GM19328 (cell line): ENCODE measurements at regions not wholly inside any gene's neighbourhood (a gene's known extent, or its start where the extent isn't known, plus 50 kb on each side); places are given as distances from the start of the nearest gene placed in this dataset.

Source experiments
- ATAC-seq: cut with Tn5 transposase; IDR thresholded peaks from one replicate; pipeline ENCODE4 v1.9.1; 2021; ENCODE audit warnings: mild to moderate bottlenecking, moderate library complexity; ENCODE audit not compliant: unreplicated experiment

DNA sequence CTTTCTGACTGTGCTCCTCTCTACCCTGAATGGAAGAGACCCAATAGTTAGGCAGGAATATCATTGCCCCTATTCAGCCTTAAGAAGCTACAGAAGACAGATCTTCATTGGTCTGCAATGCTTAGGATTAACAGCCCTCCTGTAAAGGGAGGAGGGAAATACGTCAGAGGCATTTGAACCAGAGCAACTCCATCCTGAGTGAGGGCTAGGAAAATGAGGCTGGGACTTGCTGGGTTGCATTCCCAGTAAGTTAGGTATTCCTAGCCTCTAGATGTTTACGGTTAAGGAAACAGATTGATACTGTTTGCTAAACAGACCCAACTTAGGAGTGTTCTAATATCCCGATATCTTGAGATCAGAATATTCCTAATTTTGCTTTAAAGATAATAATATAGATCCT is 63.5 kb downstream of the PCDH18 start:
- ATAC-seq: no peak

DNA sequence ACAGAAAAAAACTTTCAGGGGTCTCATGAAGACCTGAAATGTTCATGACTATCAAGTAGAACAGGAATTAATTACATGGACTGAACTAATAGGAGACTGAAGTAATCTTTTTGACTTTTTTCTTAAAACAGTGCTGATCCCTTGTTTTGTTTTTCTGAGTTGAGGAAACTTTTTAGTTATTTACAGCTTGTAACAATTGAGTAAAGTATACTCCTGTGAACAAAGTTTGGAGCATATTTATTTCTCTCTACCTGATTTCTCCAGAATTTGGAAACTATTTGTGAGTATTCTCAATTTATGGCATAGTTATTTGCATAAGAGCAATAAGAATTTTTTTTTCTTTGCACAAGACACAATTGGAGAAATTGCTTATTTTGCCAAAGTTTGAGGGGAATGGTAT is 64.8 kb downstream of the PCDH18 start:
- no peak for ATAC-seq

DNA sequence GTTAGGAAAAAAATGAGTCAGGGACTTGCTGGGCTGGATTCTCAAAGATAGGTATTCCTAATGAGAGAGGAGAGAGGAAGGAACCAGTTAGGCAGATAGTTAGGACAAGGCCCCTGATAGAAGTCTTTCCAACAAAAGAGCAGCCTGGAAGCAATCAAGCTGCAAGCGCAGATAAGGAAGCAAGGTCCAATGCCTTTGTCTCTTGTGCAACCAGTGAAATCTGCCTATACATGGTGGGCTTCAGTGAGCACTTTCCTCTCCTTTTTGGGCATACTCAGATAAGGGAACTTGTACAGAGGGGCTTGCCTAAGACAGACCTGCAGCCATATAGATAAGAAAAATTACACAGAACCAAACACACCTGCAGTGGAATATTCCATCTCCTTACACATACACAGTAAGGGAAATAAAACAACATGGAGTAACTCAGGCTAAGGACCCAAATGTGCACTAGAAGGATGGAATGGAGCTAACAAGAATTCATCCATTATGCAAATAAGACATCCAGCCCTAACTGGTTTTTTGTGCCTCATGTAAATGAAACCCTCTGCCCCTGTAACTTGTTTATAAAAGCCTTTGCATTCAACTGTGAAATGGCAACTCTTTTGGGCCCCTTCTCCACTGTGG is 68.8 kb downstream of the PCDH18 start:
- ATAC-seq: no peak

DNA sequence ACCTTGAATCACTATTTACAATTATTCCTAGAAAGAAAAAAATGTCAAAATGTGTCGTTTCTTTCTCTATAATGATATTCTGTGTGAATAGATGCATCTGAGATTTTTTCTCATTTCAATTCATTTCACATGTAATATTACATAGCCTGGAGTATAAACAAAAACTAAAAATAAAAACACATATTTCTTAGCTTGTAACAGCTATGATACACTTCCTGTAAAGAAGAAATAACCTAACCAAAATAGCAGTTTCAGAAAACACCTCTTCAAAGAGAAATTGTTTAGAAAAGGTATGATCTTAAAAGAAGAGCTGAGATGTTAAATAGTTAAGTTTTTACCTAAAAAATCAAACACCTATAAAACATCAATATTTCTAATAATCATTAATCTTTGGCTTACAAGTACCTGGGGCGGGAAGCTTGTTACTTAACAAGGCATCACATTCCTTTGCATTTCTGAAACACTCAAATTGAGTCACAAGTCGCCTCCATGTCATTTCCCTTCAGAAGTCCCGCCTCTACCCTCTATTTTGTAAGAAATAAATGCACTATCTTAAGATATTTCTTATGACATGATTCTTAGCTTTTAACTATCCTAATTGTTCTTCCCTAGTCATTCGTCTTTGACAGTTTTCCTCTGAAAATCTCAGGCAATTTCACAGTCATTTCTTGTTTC is 76.5 kb downstream of the PCDH18 start:
- no peak for ATAC-seq

DNA sequence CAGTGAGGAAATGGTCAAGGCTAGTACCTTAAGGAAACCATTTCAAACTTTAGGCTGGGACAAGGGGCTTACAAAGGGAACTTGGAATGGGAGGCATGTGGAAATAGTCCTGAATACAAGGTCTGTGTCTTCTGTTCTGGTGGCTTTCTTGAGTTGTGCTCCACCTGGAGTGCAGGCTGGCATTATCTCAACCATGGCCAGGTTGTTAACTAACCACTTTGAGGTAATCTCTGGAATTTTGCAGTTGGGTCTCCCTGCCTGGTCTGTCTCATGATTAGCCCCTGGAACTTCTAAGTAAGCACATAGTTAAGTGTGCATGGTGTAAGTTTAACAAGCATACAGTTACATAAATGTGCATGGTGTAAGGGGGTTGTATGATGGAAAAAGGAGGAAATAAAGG is 77.5 kb downstream of the PCDH18 start:
- no peak for ATAC-seq

DNA sequence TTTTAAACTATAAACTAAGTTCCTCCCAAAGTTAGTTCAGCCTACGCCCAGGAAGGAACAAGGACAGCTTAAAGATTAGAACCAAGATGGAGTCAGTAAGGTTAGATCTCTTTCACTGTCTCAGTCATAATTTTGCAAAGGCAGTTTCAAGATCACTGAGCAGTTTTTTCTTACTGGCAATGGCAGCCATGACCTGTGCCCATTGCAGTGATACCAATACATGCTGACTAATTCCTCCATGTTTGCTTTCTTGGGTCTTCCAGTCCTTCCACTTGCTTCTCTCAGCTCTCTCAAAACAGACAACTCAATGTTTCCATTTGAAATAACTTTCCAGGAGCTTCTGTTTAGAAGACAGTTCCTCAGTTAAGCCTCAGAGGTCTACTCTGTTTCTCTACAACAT is 79.5 kb downstream of the PCDH18 start:
- ATAC-seq: no peak

DNA sequence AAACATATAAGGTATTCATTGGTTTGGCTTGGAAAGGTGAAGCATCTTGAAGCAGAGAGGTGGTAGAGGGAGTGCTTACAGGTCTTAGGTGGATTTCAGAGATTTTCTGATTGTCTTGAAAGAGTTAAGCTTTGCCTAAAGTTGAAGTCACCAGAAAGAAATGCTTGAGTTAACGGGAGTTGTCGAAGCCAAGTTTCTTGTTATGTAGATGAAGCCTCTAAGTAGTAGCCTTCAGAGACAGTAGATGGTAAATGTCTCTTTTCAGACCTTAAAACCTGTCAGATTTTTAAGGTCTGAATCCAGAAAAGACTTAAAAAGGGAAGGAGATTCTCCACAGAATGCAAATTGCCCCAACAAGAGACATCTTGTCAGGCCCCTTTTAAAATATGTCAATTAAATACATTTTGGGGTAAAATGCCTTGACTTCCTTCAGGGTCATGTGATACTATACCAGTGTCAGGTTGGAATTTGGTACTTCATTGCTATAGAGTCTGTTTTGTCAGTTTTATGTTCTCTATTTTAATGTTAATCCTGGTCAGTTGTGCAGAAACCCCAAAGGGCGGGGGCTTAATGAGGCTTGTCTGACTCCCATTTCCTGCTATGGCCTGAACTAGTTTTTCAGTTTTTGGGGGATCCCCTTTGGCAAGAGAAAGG is 81.0 kb downstream of the PCDH18 start:
- ATAC-seq: no peak

DNA sequence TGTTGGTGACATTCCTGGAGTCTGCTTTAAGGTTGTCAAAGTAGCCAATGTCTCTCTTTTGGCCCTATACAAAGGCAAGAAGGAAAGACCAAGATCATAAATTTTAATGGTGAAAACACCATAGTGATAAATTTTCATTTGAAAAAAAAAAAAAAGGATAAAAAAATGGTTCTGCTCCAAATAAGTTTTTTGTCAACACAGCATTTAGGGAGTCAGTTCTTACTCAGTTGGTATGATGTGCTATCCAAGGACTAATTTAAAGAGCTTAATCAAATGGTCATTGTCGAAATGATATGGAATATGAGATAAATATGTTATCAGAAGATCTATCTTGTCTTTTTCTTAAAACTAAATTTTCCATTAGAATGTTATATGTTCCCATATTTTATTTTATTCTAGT is 83.9 kb downstream of the PCDH18 start:
- no peak for ATAC-seq

DNA sequence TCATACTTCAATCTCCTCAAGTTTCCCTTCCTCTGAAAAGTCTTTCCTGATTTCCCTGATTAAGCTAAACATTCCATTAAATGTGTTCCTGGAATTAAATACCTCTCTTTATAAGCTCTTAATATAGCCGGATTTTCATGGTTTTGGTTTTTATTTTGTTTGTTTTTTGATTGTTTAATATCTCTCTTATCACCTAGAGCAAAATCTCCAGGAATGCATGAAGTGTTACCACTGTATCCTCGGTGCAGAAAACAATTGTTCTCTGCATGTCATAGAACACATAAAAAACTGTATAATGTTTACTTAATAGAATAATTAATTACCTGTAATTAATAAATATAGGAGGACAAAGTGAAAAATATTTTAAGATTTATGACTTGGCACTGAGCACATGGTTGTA is 86.2 kb downstream of the PCDH18 start:
- no peak for ATAC-seq

DNA sequence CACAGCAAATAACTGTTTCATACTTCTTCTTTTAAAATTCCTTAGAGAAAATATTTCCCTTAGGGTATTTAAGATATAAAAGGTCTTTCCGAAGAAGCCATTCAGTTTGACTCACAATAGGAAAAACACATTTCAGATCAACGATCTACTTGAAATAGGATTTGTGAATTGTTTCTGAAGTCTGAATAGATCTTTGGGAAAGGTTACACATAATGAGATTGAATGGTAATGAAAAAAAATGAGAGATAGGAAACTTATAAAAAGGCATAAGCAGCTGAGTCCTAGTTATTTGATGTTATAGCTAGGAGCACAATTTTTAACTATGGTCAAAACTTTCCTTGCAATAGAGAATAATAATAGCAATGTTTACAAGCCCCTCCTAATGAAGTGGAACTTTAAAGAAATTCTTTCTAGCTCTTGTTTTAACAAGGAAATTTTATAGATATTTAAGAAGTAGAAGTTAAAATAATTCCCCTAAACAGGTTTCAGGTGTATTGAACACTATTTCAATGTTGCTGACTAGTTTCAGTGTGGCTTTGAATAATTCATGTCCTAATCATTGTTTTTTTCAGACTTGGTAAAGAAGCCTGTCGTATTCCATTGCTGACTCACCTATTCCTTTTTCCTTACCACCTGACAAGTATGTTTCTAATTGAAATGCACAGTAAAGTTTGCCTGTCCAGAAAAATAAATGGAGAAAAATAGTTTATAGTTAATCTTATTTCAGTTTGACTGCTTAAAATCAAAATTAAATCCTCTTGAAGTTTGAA is 89.1 kb downstream of the PCDH18 start:
- no peak for ATAC-seq

DNA sequence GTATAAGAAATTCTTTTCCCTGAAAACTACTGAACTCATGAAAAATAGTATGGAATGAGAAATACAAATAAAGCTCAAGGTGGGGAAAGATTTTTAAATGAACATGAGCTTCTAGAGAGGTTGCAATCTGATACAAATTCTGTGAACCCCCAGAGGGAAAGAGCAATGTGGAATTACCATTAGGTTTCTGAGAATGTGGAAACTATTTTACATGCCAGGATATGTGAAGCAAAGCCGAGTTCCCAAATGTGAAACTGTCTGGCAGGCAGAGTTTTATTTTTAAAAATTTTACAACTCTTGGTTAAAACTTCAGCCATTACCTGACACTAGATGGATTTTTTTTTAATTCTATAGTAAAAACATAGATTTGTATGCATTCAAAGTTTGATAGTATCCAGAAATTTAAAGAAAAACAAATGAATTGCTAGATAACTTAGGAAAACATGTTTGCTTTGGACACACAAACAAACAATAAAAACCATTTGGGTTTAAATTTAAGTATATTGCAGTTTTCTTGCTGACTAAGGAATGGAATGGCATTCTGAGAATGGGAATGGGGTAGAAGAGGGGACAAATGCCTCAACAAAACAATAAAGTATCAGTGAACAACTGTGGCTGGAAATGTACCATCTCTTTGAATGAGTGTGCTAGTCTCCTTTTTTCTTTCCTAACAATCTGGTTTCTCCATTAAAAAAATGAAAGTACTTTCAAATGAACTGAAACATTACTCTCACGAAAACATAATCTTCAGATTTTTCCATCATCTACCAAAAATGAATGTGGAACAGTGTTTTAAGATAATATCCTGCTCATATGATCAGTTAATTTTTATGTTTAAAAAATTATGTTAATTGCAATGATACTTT is 99.6 kb downstream of the PCDH18 start:
- no peak for ATAC-seq

DNA sequence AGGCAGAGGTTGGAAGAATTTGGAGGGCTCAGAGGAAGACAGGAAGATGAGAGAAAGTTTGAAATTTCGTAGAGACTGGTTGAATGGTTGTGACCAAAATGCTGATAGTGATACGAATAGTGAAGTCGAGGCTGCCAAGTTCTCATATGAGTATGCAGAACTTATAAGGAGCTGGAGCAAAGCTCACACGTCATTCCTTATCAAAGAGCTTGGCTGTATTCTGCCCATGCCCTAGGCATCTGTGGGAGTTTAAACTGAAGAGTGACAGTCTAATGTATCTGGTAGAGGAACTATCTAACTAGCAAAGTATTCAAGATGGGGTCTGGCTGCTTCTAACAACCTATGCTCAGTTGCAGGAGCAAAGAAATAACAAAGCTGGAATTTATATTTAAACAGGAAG is 102.1 kb downstream of the PCDH18 start:
- no peak for ATAC-seq

DNA sequence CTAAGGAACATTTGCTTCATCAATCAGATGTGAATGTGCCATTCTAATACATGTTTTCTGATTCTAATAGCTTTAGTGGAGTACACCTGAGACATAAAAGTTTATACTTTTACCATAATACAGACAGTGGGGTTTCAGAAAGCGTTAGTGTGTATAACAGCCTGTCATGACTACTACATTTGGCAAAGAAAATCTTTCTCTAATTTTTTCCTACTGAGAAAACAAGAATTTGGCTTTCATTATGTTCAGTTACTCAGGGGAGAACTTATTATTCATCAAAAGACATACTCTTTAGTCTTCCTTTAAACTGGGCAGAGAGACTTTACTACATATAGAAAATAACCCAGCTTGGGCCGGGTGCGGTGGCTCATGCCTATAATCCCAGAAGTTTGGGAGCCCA is 104.9 kb downstream of the PCDH18 start:
- no peak for ATAC-seq

DNA sequence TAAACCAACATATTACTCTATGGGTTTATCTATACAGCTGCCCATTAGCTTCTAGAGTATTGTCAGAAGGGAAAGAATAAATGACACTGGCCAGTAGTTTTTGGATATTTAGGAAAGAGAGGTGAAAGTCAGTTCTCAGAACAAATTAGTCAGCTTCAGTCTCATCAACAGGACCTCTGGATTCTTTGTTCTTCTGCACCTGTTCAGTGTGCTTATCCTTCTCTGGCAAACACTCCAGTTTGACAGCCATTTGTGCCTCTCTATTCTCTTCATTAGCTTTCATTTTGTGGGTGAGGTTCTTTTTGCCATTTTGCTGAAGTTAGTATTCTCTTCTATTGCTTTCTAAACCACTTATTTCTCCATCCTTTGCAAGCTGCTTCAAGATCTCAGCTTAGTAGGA is 107.0 kb downstream of the PCDH18 start:
- no peak for ATAC-seq

DNA sequence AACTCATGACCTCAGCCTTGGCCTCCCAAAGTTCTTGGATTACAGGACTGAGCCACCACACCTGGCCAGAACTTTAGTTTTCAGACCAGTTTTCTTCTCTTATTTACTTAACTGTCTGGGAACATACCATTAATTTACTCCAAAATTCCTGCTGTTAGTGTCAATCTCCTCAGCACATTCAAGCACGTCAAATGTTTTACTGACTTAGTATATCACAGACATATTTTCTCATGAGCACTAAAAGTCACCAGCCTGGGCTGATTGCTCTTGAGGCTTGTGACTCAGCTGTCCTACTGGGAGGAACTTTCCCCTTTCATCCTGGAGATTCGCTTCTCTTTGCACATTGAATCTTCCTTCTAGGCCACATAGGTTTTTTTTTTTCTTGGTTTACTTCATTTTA is 109.6 kb downstream of the PCDH18 start:
- ATAC-seq: no peak

DNA sequence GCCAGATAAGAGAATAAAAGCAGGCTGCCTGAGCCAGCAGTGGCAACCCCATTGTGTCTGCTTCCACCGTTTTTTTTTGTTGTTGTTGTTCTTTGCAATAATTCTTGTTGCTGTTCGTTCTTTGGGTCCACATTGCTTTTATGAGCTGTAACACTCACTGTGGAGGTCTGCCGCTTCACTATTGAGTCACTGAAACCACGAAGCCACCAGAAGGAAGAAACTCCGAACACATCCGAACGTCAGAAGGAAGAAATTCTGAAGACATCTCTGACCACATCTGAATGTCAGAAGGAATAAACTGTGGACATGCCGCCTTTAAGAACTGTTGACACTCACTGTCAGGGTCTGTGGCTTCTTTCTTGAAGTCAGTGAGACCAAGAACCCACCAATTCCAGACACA is 110.5 kb downstream of the PCDH18 start:
- ATAC-seq: no peak

DNA sequence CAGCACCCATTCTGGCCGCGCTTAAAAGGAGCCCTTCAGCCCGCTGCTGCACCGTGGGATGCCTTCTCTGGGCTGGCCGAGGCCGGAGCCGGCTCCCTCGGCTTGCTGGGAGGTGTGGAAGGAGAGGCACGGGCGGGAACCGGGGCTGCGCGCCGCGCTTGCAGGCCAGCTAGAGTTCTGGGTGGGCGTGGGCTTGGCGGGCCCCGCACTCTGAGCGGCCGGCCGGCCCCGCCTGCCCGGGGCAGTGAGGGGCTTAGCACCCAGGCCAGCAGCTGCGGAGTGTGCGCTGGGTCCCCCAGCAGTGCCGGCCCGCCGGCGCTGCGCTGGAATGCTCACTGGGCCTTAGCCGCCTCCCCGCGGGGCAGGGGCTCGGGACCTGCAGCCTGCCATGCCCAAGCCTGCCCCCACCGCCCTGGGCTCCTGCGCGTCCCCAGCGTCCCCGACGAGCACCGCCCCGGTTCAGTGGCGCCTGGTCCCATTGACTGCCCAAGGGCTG is 111.3 kb downstream of the PCDH18 start:
- ATAC-seq: no peak

DNA sequence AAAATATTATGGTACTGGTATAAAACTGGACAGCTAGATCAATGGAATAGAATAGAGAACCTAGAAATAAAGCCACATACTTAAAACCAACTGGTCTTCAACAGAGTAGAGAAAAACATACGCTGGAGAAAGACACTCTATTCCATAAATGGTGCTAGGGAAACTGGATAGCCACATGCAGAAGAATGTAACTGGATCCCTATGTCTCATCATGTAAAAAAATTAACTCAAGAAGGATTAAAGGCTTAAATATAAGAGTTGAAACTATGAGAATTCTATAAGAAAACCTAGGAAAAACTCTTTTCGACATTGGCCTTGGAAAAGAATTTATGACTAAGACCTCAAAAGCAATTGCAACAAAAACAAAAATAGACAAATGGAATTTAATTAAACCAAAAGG is 114.6 kb downstream of the PCDH18 start:
- no peak for ATAC-seq

DNA sequence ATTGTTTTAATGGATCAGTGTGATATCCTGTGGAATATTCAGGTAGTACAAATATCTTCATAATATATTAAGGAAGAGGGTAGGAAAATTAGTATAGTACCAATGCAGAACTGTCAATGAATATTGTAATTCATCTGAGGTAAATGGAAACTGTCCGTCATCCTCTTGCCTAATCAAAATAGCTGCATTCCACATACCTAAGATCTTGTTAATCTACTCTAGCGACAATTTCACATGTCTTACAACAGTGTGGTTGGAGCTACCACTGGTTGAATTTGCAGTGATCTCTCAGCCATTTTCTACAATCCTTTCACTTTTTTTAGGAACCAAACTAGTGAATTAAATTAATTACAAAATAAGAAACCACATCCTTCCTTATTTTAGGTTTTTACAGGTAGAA is 117.5 kb downstream of the PCDH18 start:
- no peak for ATAC-seq

DNA sequence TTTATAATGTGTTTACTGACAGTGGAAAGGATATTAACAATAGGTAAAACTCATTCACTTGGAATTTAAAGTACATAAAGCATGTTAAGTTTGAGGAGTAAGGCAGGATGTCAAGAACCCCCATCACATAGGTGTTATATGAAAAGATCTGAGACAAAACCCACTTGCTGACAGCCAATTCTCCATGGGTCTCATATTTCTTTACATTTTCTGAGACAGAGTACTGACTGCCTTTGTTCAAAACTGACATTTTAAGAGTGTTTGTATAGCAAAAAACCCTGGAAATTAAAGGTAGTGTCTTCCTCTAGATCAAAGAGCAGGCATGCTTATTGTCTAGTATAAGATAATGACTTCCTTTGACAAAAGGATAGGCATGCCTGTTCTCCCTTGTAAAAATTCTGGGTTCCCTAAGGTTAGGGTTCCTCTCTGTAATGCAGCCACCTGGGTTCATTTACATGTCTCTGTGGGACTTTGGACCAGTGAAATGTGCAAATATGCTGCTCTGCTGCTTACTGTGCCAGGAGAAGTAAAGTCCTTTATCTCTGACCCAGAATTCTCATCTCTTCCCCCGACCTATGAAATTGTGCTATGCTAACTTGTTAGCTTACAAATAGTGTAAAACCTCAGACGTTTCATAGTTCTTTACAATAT is 123.6 kb downstream of the PCDH18 start:
- no peak for ATAC-seq
